ENCODE measurements at regions not wholly inside any gene's neighbourhood (a gene's known extent, or its start where the extent isn't known, plus 50 kb on each side); places are given as distances from the start of the nearest gene placed in this dataset.

DNA sequence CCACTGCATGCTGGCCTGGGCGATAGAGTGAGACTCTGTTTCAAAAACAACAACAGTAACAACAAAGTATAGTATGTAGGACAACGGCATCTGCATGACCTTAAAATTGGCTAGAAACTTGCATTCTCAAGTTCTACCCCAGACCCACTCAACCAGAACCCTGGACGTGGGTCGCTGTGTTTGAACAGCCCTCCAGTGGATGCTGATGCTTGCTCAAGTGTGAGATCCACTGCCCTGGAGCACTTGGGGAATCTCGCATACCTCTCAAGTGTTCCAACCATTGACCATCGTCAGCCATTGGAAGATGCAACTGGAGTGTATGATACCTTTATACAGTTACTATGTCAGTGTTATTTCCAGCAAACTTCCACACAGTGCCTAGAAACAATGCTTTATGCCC lies 435.9 kb downstream of the DCDC2C start:
- Histone ChIP-seq H3F3A (ENCODE audit: low read depth) (no peaks in the 10 kb centered on the region), H3K9ac (ENCODE audit: low read depth, low read length, poor library complexity, severe bottlenecking) (no peak overlapping the region), H3K36me3 (ENCODE audit: insufficient read depth, low read length) (no peaks in the 10 kb centered on the region), H3K4me3 (ENCODE audit: low read length, poor library complexity, severe bottlenecking) (no peak overlapping the region), H3K4me1 (ENCODE audit: insufficient read depth, low read length, poor library complexity, severe bottlenecking) (no peaks in the 10 kb centered on the region), H3K9me2 (replicated peaks; ENCODE audit: low read depth, low read length) (no peaks in the 10 kb centered on the region), H4K20me1 (ENCODE audit: insufficient read depth, low read length, poor library complexity, severe bottlenecking) (no peaks in the 10 kb centered on the region), H3K4me2 (ENCODE audit: low read depth, low read length, poor library complexity, severe bottlenecking) (no peak overlapping the region), H3K27me3 (ENCODE audit: insufficient read depth, low read length, poor library complexity, severe bottlenecking) (no peaks in the 10 kb centered on the region), H3K79me2 (ENCODE audit: insufficient read depth, low read length) (no peaks in the 10 kb centered on the region), H2AFZ (ENCODE audit: low read length) (no peak overlapping the region), H3K9me3 (ENCODE audit: insufficient read depth, low read depth, low read length) (no peaks in the 10 kb centered on the region)
- TF ChIP-seq, protein P1, sequence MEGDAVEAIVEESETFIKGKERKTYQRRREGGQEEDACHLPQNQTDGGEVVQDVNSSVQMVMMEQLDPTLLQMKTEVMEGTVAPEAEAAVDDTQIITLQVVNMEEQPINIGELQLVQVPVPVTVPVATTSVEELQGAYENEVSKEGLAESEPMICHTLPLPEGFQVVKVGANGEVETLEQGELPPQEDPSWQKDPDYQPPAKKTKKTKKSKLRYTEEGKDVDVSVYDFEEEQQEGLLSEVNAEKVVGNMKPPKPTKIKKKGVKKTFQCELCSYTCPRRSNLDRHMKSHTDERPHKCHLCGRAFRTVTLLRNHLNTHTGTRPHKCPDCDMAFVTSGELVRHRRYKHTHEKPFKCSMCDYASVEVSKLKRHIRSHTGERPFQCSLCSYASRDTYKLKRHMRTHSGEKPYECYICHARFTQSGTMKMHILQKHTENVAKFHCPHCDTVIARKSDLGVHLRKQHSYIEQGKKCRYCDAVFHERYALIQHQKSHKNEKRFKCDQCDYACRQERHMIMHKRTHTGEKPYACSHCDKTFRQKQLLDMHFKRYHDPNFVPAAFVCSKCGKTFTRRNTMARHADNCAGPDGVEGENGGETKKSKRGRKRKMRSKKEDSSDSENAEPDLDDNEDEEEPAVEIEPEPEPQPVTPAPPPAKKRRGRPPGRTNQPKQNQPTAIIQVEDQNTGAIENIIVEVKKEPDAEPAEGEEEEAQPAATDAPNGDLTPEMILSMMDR (conservative IDR thresholded peaks at IDR 0.05; ENCODE audit: low read length), result no peak
- TF ChIP-seq EZH2phosphoT487 (IDR thresholded peaks at IDR 0.05; ENCODE audit: borderline replicate concordance), result no peak

DNA sequence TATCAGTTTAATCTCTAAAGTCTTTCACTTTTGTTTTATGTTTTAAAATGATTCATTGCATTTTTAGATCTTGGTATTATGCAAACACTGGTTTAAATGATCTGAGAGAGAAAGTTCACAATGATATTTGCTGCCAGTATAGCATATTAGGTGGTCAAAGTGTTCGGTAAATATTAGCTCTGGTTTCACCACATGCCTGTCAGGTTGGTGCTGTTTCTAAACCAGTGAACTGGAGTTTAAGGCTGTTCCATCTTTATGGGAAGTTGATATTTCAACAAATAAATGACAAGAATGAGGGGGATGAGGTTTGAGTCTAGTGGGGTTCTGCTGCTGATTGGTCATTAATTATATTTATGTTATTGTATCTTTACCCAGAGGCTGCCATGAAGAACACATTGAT lies 436.4 kb downstream of the DCDC2C start:
- Histone ChIP-seq H3K9me3 (ENCODE audit: insufficient read depth, low read depth, low read length) (no peaks in the 10 kb centered on the region), H3K9ac (ENCODE audit: low read depth, low read length, poor library complexity, severe bottlenecking) (no peak overlapping the region), H3F3A (ENCODE audit: low read depth) (no peaks in the 10 kb centered on the region), H3K36me3 (ENCODE audit: insufficient read depth, low read length) (no peaks in the 10 kb centered on the region), H3K27me3 (ENCODE audit: insufficient read depth, low read length, poor library complexity, severe bottlenecking) (no peaks in the 10 kb centered on the region), H3K4me2 (ENCODE audit: low read depth, low read length, poor library complexity, severe bottlenecking) (no peak overlapping the region), H3K9me2 (replicated peaks; ENCODE audit: low read depth, low read length) (no peaks in the 10 kb centered on the region), H3K4me3 (ENCODE audit: low read length, poor library complexity, severe bottlenecking) (no peak overlapping the region), H2AFZ (ENCODE audit: low read length) (no peak overlapping the region), H4K20me1 (ENCODE audit: insufficient read depth, low read length, poor library complexity, severe bottlenecking) (no peaks in the 10 kb centered on the region), H3K79me2 (ENCODE audit: insufficient read depth, low read length) (no peaks in the 10 kb centered on the region), H3K4me1 (ENCODE audit: insufficient read depth, low read length, poor library complexity, severe bottlenecking) (no peaks in the 10 kb centered on the region)
- TF ChIP-seq, protein P1 (conservative IDR thresholded peaks at IDR 0.05; ENCODE audit: low read length), result no peak
- TF ChIP-seq EZH2phosphoT487 (IDR thresholded peaks at IDR 0.05; ENCODE audit: borderline replicate concordance), result no peak

DNA sequence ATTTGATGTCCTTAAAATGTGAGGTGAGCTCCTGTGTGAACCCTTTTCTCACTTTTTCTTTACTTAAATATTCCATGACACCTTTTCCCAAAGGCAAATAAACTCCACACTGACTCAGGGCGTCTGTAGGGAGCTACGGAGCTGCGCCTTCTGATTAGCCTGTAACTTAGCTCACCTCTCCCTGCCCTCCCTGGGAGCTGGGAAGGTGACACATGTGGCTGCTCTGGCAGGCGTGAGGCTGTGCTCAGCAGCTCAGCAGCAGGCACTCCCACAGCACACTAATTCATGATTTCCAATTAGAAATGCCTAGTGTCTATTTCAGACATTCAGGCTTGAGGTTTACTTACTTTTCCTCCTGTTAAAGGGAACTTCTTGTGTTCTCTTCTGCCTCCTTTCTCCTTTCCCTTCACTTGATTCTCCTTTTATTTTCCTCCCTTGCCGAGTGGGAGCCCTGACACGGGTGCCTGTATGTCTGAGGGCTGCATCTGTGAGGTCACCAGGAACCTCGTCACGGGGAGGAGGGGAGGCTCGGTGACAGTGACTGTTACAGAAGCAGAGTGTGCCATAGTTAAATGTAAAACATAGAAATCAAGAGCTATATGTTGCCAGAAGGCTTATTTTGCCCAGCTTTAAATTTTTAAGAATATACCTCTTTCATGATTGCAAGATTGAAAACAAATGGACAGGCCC lies 437.1 kb downstream of the DCDC2C start:
- H3K79me2 ChIP-seq (ENCODE audit: insufficient read depth, low read length), result no peaks in the 10 kb centered on the region
- no peak overlapping the region for H3K9ac ChIP-seq (ENCODE audit: low read depth, low read length, poor library complexity, severe bottlenecking)
- no peaks in the 10 kb centered on the region for H3K36me3 ChIP-seq (ENCODE audit: insufficient read depth, low read length)
- no peaks in the 10 kb centered on the region for H3F3A ChIP-seq (ENCODE audit: low read depth)
- H3K4me1 ChIP-seq (ENCODE audit: insufficient read depth, low read length, poor library complexity, severe bottlenecking), result no peaks in the 10 kb centered on the region
- no peaks in the 10 kb centered on the region for H3K27me3 ChIP-seq (ENCODE audit: insufficient read depth, low read length, poor library complexity, severe bottlenecking)
- no peaks in the 10 kb centered on the region for H3K9me3 ChIP-seq (ENCODE audit: insufficient read depth, low read depth, low read length)
- no peak overlapping the region for H3K4me3 ChIP-seq (ENCODE audit: low read length, poor library complexity, severe bottlenecking)
- H3K4me2 ChIP-seq (ENCODE audit: low read depth, low read length, poor library complexity, severe bottlenecking), result no peak overlapping the region
- no peaks in the 10 kb centered on the region for H3K9me2 ChIP-seq (replicated peaks; ENCODE audit: low read depth, low read length)
- no peak overlapping the region for H2AFZ ChIP-seq (ENCODE audit: low read length)
- no peaks in the 10 kb centered on the region for H4K20me1 ChIP-seq (ENCODE audit: insufficient read depth, low read length, poor library complexity, severe bottlenecking)
- TF ChIP-seq EZH2phosphoT487 (IDR thresholded peaks at IDR 0.05; ENCODE audit: borderline replicate concordance), result no peak
- TF ChIP-seq, protein P1 (conservative IDR thresholded peaks at IDR 0.05; ENCODE audit: low read length), result no peak
